GM13976 (cell line): ENCODE measurements at regions not wholly inside any gene's neighbourhood (a gene's known extent, or its start where the extent isn't known, plus 50 kb on each side); places are given as distances from the start of the nearest gene placed in this dataset.
"Not testable (repeated sequence)": the region's sequence is repeated elsewhere in the genome, so short reads cannot be mapped to it uniquely, and the experiment has no call there.

Experiments
- DNase-seq: peaks from one replicate; pipeline ENCODE4 v3.0.0; 2012; ENCODE audit warnings: low spot score
- CTCF ChIP-seq: IDR thresholded peaks from 2 replicates; pipeline ENCODE4 v1.5.1; 2012; ENCODE audit warnings: borderline replicate concordance, mild to moderate bottlenecking; ENCODE audit not compliant: insufficient read depth; ENCODE audit errors: extremely low read depth, missing control alignments, control extremely low read depth
- in situ Hi-C: fragments of 300-500 bp; cut with MboI; formaldehyde crosslinking; loops from one replicate; pipeline ENCODE4 v1.12.0; 2022; ENCODE audit warnings: low sequenced_read_pairs, mixed read lengths, inconsistent platforms; ENCODE audit not compliant: unreplicated experiment

DNA sequence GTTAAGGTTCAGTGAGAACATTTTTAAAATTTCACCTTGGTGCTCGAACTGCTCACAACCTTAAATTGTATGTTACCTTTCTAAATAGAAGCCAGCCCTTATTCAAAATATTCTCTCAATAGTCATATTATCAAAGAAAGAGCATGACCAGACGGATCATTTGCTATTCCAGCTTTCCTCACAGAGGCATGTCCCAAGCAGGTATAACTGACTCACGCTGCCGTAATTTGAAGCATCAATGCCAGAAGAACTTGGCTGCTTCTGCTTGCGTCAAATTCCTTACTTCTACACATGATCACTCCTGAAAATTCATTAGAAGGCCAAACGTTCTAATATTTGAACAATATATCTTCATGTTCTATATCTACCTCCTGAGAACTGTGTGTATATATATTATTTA lies 69.5 kb upstream of the VGLL4 start:
- in situ Hi-C loops: no loop called here
- no peak for DNase-seq
- no peak for TF ChIP-seq CTCF

DNA sequence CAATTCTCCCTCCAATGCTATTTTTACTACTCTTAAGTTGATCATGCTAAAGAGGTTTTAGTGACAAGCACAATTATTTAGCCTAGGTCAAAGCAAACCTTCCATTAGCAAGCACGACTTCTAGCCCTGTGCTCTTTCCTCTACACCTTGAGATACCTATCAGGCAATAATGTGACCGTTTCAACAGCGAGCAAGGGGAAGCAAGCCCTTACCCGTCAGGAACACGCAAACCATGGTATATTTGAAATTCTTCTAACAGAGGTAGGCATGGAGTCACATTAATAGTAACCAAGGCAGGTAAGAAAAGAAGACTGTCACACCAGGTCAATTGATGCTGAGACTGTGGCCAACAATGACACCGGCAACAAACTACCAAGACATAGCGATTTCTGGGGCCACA lies 68.9 kb upstream of the VGLL4 start:
- TF ChIP-seq CTCF: no peak
- DNase-seq: no peak
- in situ Hi-C loops: no loop called here

DNA sequence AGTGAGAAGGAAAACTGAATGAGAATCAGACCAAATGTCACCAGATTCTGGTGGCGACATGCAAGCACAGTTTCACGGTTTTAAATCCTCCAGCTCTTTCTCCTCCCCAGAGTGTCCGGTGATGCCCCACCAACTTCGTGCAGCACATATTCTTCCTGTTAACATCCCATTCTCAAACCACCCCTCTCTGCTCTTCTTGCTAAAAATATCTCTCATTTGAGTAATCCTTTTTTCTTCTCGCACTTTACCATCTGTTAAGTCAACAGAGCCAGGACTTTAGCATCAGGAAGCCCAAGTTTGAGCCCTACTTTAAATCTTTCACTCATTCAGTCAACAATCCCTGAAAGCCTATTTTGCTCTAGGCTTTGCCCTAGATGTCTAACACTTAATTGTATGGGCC lies 68.2 kb upstream of the VGLL4 start:
- TF ChIP-seq CTCF: no peak
- no peak for DNase-seq
- in situ Hi-C loops: no loop called here

DNA sequence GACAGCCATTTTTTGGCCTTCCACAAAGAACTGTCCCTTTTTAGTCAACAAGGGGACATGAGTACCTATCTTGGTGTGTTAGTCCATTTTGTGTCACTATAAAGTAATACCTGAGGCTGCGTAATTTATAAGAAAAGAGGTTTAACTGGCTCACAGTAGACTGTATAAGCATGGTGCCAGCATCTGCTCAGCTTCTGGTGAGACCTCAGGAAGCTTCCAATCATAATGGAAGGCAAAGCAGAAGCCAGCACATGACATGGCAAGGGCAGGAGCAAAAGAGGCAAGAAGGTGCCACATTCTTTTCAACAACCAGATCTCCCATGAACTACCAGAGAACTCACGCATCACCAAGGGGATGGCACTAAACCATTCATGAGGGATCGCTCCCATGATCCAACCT lies 66.1 kb upstream of the VGLL4 start:
- in situ Hi-C loops: no loop called here
- DNase-seq: no peak
- TF ChIP-seq CTCF: no peak

DNA sequence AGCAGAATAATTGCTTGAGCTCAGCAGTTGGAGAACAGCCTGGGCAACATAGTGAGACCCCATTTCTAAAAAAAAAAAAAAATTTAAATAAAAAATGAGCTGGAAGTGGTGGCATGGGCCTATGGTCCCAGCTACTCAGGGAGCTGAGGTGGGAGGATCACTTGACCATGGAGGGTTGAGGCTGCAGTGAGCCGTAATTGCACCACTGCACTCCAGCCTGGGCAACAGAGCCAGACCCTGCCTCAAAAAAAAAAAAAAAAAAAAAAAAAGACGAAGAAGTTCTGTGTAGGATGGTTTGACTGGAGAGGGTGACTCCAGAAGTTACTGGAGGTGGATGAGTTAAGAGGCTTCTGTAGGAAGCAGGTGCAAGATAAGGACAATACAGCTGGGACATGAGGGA lies 63.4 kb upstream of the VGLL4 start:
- DNase-seq, in situ Hi-C loops: not testable (repeated sequence)

DNA sequence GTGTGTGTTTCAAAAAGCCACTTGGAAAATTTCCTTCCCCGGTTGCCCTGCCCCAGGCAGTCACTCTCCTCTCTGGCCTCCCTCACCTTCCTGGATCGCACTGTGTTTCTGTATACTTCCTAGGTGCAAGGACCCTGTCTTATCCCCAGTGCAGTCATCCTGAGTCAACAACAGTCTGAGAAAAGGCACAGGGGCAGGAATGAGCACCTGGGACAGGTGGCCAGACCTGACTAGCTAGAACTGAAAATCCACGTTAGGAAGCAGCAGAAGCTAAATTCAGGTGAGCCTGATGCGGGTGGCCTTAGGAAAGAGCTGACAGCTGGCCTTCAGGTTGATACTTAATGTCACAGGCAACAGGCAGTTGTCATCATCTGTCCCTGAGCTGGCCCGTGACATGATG lies 62.9 kb upstream of the VGLL4 start:
- in situ Hi-C loops: no loop called here
- TF ChIP-seq CTCF: no peak
- no peak for DNase-seq

- in situ Hi-C loops: no loop called here
- no peak for DNase-seq
- TF ChIP-seq CTCF: no peak
Observed at GRCh38 chr3:11705049-11705448, 61.3 kb upstream of the VGLL4 start.
